ENCODE measurements at regions not wholly inside any gene's neighbourhood (a gene's known extent, or its start where the extent isn't known, plus 50 kb on each side); places are given as distances from the start of the nearest gene placed in this dataset.

DNA sequence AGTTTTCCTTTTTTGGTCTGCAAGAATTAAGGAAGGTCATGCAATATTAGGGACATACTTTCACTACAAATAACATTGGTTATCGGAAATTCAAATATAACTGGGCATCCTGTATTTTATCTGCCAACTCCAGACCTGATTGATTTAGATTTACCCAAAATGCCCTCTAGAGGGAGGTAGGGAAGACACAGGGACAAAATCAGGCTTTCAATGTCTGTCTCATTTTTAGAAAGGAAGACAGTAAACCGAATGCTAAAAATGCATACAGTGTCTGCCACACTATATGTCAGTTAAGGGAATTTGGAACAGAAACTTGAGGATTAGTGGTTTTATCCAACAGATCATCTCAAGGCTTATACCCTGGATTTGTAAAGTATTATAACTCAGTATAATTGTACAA, 161.7 kb upstream of the SOX9 start:
- TF ChIP-seq, protein P1, sequence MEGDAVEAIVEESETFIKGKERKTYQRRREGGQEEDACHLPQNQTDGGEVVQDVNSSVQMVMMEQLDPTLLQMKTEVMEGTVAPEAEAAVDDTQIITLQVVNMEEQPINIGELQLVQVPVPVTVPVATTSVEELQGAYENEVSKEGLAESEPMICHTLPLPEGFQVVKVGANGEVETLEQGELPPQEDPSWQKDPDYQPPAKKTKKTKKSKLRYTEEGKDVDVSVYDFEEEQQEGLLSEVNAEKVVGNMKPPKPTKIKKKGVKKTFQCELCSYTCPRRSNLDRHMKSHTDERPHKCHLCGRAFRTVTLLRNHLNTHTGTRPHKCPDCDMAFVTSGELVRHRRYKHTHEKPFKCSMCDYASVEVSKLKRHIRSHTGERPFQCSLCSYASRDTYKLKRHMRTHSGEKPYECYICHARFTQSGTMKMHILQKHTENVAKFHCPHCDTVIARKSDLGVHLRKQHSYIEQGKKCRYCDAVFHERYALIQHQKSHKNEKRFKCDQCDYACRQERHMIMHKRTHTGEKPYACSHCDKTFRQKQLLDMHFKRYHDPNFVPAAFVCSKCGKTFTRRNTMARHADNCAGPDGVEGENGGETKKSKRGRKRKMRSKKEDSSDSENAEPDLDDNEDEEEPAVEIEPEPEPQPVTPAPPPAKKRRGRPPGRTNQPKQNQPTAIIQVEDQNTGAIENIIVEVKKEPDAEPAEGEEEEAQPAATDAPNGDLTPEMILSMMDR (IDR thresholded peaks at IDR 0.05) = no peak
- TF ChIP-seq POLR2A (IDR thresholded peaks at IDR 0.05) = no peak
- H3K4me3 ChIP-seq (ENCODE audit: low read depth, poor library complexity, severe bottlenecking) = no peak overlapping the region
- intact Hi-C loops (cut with DNase I; ENCODE audit: low total_unique reads) = no loop called here
- WGBS, 2 donors = 71 to 81% methylated on average over 2 of the region's 2 CpGs
- DNase-seq (ENCODE audit: low spot score in 2 of 2) = no peak

DNA sequence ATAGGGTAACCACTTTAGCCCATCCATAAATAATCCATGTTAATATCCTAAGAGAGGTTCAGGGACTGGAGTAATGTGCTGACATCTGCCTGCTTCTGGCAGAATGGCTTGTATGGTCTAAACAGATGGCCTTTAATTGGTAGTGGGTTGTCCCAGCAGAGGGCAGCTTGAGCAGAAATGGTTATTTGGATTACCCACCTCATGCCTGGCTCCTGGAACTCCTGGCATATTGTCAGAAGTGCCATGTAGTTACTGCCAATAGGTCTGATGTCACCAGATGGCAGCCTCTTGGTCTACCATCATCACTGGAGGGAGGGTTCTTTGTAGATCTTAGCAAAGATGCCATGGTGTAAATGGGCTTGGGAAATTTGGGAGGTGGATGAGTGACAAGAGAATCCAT, 157.5 kb upstream of the SOX9 start:
- intact Hi-C loops (cut with DNase I; ENCODE audit: low total_unique reads) = no loop called here
- no peak for DNase-seq (ENCODE audit: low spot score in 2 of 2)
- no peak overlapping the region for H3K4me3 ChIP-seq (ENCODE audit: low read depth, poor library complexity, severe bottlenecking)
- TF ChIP-seq POLR2A (IDR thresholded peaks at IDR 0.05) = no peak
- TF ChIP-seq, protein P1 (IDR thresholded peaks at IDR 0.05) = no peak

DNA sequence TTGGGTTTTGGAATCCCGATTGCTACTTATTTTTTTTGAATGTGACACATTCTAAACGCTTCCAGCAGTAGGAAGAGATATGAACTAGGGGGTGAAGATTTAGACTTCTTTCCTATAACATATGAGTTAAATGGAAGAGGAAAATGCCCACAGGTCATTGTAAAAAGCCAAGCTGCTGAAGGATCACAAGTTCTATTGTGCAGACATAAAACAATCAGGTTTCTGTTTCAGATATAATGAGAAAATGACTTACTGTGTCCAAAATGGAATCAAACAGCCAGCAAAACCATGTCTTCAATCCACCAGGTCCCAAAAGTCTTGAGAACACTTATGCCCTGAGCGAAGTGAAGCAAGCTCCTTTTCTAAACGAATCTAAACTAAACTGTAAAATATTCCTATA, 157.0 kb upstream of the SOX9 start:
- TF ChIP-seq POLR2A (IDR thresholded peaks at IDR 0.05) = no peak
- TF ChIP-seq, protein P1 (IDR thresholded peaks at IDR 0.05) = no peak
- WGBS, 2 donors = 83 to 85% methylated on average over 4 of the region's 4 CpGs
- H3K4me3 ChIP-seq (ENCODE audit: low read depth, poor library complexity, severe bottlenecking) = no peak overlapping the region
- no peak for DNase-seq (ENCODE audit: low spot score in 2 of 2)
- intact Hi-C loops (cut with DNase I; ENCODE audit: low total_unique reads) = no loop called here

DNA sequence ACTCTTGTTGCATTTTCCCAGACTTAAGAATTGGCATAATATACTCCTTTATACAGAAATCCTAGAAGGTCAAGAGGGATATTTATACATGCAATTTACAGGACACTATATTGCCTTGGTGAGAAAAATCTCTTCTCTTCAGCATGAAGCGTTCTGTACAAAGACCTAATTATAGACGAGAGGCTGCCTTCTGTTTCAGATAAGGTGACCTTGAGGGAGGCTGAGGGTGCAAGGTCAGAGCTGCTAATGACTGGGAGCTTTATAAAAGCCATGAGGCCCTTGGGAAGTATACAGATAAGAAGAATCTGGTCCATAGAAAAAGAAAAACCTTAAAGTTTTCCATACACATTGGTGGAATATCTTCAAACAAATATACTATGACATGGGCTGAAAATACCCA, 156.3 kb upstream of the SOX9 start:
- intact Hi-C loops (cut with DNase I; ENCODE audit: low total_unique reads) = no loop called here
- 84 to 87% methylated on average over 2 of the region's 2 CpGs for WGBS, 2 donors
- DNase-seq (ENCODE audit: low spot score in 2 of 2) = no peak
- H3K4me3 ChIP-seq (ENCODE audit: low read depth, poor library complexity, severe bottlenecking) = no peak overlapping the region
- TF ChIP-seq, protein P1 (IDR thresholded peaks at IDR 0.05) = no peak
- TF ChIP-seq POLR2A (IDR thresholded peaks at IDR 0.05) = no peak

DNA sequence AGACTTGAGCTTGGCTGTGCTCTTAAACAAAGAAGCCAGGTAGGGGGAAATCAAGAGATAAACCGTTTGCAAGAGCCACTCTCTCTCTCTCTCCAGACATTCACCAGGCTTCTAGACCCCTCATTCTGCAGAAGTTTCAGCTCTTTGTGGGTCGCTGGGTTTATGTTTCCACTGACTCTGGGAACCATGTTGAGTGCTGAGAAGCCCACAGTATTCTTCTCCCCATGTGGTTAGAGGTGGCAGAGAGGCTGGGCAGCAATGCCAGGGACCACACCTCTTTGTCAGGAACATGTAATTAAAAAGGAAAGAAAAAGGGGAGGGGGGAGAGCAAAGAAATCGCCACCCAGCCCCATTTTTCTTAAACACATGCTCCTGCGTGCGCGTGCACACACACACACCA, 154.8 kb upstream of the SOX9 start:
- TF ChIP-seq POLR2A (IDR thresholded peaks at IDR 0.05) = no peak
- TF ChIP-seq, protein P1 (IDR thresholded peaks at IDR 0.05) = no peak
- no peak for DNase-seq (ENCODE audit: low spot score in 2 of 2)
- no peak overlapping the region for H3K4me3 ChIP-seq (ENCODE audit: low read depth, poor library complexity, severe bottlenecking)
- 38 to 51% methylated on average over 6 of the region's 6 CpGs for WGBS, 2 donors
- intact Hi-C loops (cut with DNase I; ENCODE audit: low total_unique reads) = no loop called here

DNA sequence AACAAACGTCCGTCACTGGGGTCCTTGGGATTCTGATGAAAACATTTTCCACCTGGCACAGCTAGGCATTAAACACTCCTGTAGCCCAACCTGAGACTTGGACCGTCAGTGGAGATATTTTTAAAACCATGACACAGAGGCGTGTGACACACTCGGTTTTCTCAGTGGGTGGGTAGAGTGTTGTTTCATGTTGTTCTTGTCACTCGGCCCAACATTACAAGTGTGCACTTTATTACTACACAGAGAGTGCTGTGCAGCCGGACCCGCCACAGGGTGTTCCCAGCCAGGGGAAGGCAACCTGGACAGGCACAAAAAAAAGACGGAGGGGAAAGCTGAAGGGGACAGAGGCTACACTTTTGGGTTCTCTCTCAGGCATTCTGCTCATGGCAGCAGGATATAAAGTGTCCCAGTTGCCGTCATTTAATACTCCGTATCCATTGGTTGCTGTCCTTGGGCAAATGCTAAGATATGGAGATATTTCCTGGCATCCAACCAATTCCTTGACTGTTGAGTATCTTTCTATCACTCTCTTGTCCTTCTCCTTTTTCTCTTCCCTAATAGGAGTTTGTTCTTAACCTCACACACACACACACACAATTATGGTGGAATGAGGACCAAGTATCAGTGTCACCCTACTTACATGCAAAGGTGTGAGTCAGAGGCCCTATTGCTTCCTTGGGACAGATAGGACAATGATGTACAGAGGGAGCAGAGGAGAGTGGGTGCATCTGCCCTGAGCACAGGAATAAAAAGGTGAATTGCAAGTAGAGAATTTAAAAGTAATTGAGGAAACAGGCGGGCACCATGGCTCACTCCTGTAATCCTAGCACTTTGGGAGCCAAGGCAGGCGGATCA, 154.1 kb upstream of the SOX9 start:
- 43 to 56% methylated on average over 13 of the region's 13 CpGs for WGBS, 2 donors
- intact Hi-C loops (cut with DNase I; ENCODE audit: low total_unique reads) = no loop called here
- H3K4me3 ChIP-seq (ENCODE audit: low read depth, poor library complexity, severe bottlenecking) = no peak overlapping the region
- peak in 1 of 2 donors; percentile 63 for DNase-seq (ENCODE audit: low spot score in 2 of 2)
- TF ChIP-seq, protein P1 (IDR thresholded peaks at IDR 0.05) = no peak
- no peak for TF ChIP-seq POLR2A (IDR thresholded peaks at IDR 0.05)
